Thyroid gland (tissue), 4 donors: ENCODE measurements at regions not wholly inside any gene's neighbourhood (a gene's known extent, or its start where the extent isn't known, plus 50 kb on each side); places are given as distances from the start of the nearest gene placed in this dataset.
"Not testable (repeated sequence)": the region's sequence is repeated elsewhere in the genome, so short reads cannot be mapped to it uniquely, and the experiment has no call there.

Experiments
- DNase-seq, 2 donors: peaks; one replicate each; pipeline ENCODE4 v3.0.0-alpha.2; 2019
- H3K27ac ChIP-seq, 3 donors: fragments of 200-600 bp; sonication (generic); 1 replicate in 2 of 3; 2 replicates in 1 of 3; pipeline ENCODE4 v1.5.1; 2016 to 2019; ENCODE audit warnings: mild to moderate bottlenecking in 1 of 3, moderate library complexity in 1 of 3
- H3K27me3 ChIP-seq: fragments of 200-600 bp; sonication (generic); one replicate; pipeline ENCODE4 v1.5.1; 2019
- H3K36me3 ChIP-seq, 2 donors: fragments of 200-600 bp; sonication (generic); one replicate each; pipeline ENCODE4 v1.5.1; 2016 to 2019
- H3K4me1 ChIP-seq, 2 donors: fragments of 200-600 bp; sonication (generic); one replicate each; pipeline ENCODE4 v1.5.1; 2017 to 2019
- H3K4me3 ChIP-seq, 3 donors: fragments of 200-600 bp; sonication (generic); replicated peaks in 1 of 3; 1 replicate in 2 of 3; 2 replicates in 1 of 3; pipeline ENCODE4 v1.5.1; 2016; ENCODE audit warnings: mild to moderate bottlenecking in 1 of 3
- H3K9me3 ChIP-seq: fragments of 200-600 bp; sonication (generic); one replicate; pipeline ENCODE4 v1.5.1; 2017
- CTCF ChIP-seq, 6 experiments: fragments of 200-600 bp in 3 of 6; fragments of 450-650 bp in 3 of 6; sonication (generic) in 3 of 6; IDR thresholded peaks; one replicate each; pipeline ENCODE4 v1.5.1; 2016 to 2019; ENCODE audit warnings: antibody characterized with exemption in 6 of 6, mild to moderate bottlenecking in 2 of 6, inconsistent platforms in 1 of 6, moderate library complexity in 1 of 6
- POLR2A ChIP-seq, 2 donors: fragments of 450-650 bp; IDR thresholded peaks; one replicate each; pipeline ENCODE4 v1.6.1; 2017; ENCODE audit warnings: antibody characterized with exemption in 2 of 2, mild to moderate bottlenecking in 2 of 2, moderate library complexity in 1 of 2
- WGBS, 2 donors: methylation state at CpG; one replicate each; pipeline ENCODE4 v1.1.5; 2017; 5-methylcytosine and 5-hydroxymethylcytosine counted together
- intact Hi-C: fragments of 100-400 bp; cut with DNase I; formaldehyde crosslinking; loops from one replicate; pipeline ENCODE4 v1.15.1; 2023

GRCh38 chr13:73307481-73307880, 248.7 kb downstream of the KLF5 start:
- 49 to 63% methylated on average over 1 of the region's 1 CpG for WGBS, 2 donors
- no peak overlapping the region for H3K27ac ChIP-seq
- no peaks in the 10 kb centered on the region for H3K36me3 ChIP-seq
- intact Hi-C loops = no loop called here
- no peaks in the 10 kb centered on the region for H3K4me1 ChIP-seq
- no peaks in the 10 kb centered on the region for H3K9me3 ChIP-seq
- DNase-seq = no peak
- no peak overlapping the region for H3K4me3 ChIP-seq
- H3K27me3 ChIP-seq = no peaks in the 10 kb centered on the region
- TF ChIP-seq POLR2A (IDR thresholded peaks at IDR 0.05) (no peak), CTCF (IDR thresholded peaks at IDR 0.05) (no peak)

- no peak for DNase-seq
- Histone ChIP-seq H3K36me3 (no peaks in the 10 kb centered on the region), H3K4me1 (no peaks in the 10 kb centered on the region), H3K27ac (no peak overlapping the region), H3K4me3 (no peak overlapping the region), H3K27me3 (no peaks in the 10 kb centered on the region), H3K9me3 (no peaks in the 10 kb centered on the region)
- WGBS, 2 donors = 96 to 100% methylated on average over 1 of the region's 1 CpG
- TF ChIP-seq POLR2A (IDR thresholded peaks at IDR 0.05) (no peak), CTCF (IDR thresholded peaks at IDR 0.05) (no peak)
- intact Hi-C loops = no loop called here
Measured at GRCh38 chr13:73306688-73307087, 247.9 kb downstream of the KLF5 start.

DNA sequence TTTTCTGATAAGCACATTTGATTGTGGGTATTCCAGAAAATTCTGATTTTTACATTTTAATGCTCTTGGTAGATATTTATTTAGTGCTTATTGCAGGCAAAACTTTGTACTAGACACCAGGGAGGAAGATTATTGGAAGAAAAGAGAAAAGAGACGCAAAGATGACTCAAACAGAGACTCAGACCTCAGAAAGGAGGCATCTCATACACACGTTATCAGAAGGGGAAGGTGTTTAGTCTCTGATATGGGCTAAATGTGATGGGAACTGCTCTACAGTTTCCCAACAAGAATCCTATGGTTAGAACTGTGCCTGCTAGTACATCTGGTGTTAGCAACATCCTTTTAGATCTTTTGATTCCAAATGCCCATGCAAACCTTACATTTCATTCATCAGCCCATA, 245.6 kb downstream of the KLF5 start:
- intact Hi-C loops = no loop called here
- Histone ChIP-seq H3K4me1 (no peaks in the 10 kb centered on the region), H3K27me3 (no peaks in the 10 kb centered on the region), H3K36me3 (no peaks in the 10 kb centered on the region), H3K9me3 (no peaks in the 10 kb centered on the region), H3K4me3 (no peak overlapping the region), H3K27ac (no peak overlapping the region)
- DNase-seq = no peak
- WGBS, 2 donors = 66 to 80% methylated on average over 2 of the region's 2 CpGs
- no peak for TF ChIP-seq POLR2A (IDR thresholded peaks at IDR 0.05)
- no peak for TF ChIP-seq CTCF (IDR thresholded peaks at IDR 0.05)

GRCh38 chr13:73303851-73304250, 245.0 kb downstream of the KLF5 start:
- Histone ChIP-seq H3K4me1 (no peaks in the 10 kb centered on the region), H3K4me3 (no peak overlapping the region), H3K27ac (no peak overlapping the region), H3K9me3 (no peaks in the 10 kb centered on the region), H3K36me3 (no peaks in the 10 kb centered on the region), H3K27me3 (no peaks in the 10 kb centered on the region)
- intact Hi-C loops = no loop called here
- WGBS, 2 donors = 73 to 81% methylated on average over 6 of the region's 6 CpGs
- TF ChIP-seq CTCF (IDR thresholded peaks at IDR 0.05) = no peak
- TF ChIP-seq POLR2A (IDR thresholded peaks at IDR 0.05) = no peak
- DNase-seq = no peak

DNA sequence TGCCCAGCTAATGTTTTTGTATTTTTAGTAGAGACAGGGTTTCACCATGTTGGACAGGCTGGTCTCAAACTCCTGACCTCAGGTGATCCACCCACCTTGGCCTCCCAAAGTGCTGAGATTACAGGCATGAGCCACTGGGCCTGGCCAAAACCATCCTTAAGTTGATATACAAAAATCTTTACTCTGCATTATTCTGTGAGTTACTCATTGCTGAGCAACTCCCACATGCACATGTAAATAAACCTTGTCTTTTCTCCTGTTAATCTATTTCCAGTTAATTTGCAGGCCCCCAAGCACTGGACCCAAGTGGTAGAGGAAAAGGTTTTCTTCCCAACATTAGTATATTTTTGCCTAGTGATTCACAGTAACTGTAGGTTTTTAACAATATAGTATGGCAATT, 242.8 kb downstream of the KLF5 start:
- H3K4me1 ChIP-seq, H3K27me3 ChIP-seq, intact Hi-C loops, DNase-seq, H3K9me3 ChIP-seq, H3K36me3 ChIP-seq, H3K4me3 ChIP-seq, H3K27ac ChIP-seq: not testable (repeated sequence)
